ENCODE measurements at regions not wholly inside any gene's neighbourhood (a gene's known extent, or its start where the extent isn't known, plus 50 kb on each side); places are given as distances from the start of the nearest gene placed in this dataset.

GRCh38 chr12:127247937-127248336 is 1019.0 kb upstream of the TMEM132C start:
- WGBS: 82% methylated on average over 4 of the region's 4 CpGs
- Histone ChIP-seq H3K9me3 (ENCODE audit: control insufficient read depth in 2 of 2, insufficient read depth in 1 of 2, low read length in 1 of 2) (no peaks in the 10 kb centered on the region), H3K27me3 (ENCODE audit: control insufficient read depth in 2 of 2, insufficient read depth in 1 of 2, low read length in 1 of 2) (no peaks in the 10 kb centered on the region), H3K4me1 (ENCODE audit: control insufficient read depth in 2 of 2, insufficient read depth in 2 of 2, low read length in 2 of 2) (no peaks in the 10 kb centered on the region), H3K4me3 (ENCODE audit: low read length in 2 of 2) (no peak overlapping the region), H3K36me3 (ENCODE audit: control insufficient read depth in 2 of 2, insufficient read depth in 2 of 2, low read length in 1 of 2) (no peaks in the 10 kb centered on the region), H3K27ac (ENCODE audit: low read depth in 1 of 2, low read length in 1 of 2) (no peak overlapping the region)
- no peak for DNase-seq (ENCODE audit: low read depth in 6 of 9, low spot score in 9 of 9)

- Histone ChIP-seq H3K9me3 (ENCODE audit: control insufficient read depth in 2 of 2, insufficient read depth in 1 of 2, low read length in 1 of 2) (no peaks in the 10 kb centered on the region), H3K27me3 (ENCODE audit: control insufficient read depth in 2 of 2, insufficient read depth in 1 of 2, low read length in 1 of 2) (no peaks in the 10 kb centered on the region), H3K4me1 (ENCODE audit: control insufficient read depth in 2 of 2, insufficient read depth in 2 of 2, low read length in 2 of 2) (no peaks in the 10 kb centered on the region), H3K36me3 (ENCODE audit: control insufficient read depth in 2 of 2, insufficient read depth in 2 of 2, low read length in 1 of 2) (no peaks in the 10 kb centered on the region), H3K27ac (ENCODE audit: low read depth in 1 of 2, low read length in 1 of 2) (no peak overlapping the region), H3K4me3 (ENCODE audit: low read length in 2 of 2) (no peak overlapping the region)
- 83% methylated on average over 1 of the region's 1 CpG for WGBS
- no peak for DNase-seq (ENCODE audit: low read depth in 6 of 9, low spot score in 9 of 9)
Observed at GRCh38 chr12:127249428-127249827, 1017.5 kb upstream of the TMEM132C start.

GRCh38 chr12:127253797-127254327 is 1013.1 kb upstream of the TMEM132C start:
- WGBS: 92% methylated on average over 7 of the region's 7 CpGs

GRCh38 chr12:127254420-127254955 is 1012.5 kb upstream of the TMEM132C start:
- no peak for DNase-seq (ENCODE audit: low read depth in 6 of 9, low spot score in 9 of 9)
- Histone ChIP-seq H3K36me3 (ENCODE audit: control insufficient read depth in 2 of 2, insufficient read depth in 2 of 2, low read length in 1 of 2) (no peaks in the 10 kb centered on the region), H3K9me3 (ENCODE audit: control insufficient read depth in 2 of 2, insufficient read depth in 1 of 2, low read length in 1 of 2) (no peaks in the 10 kb centered on the region), H3K27ac (ENCODE audit: low read depth in 1 of 2, low read length in 1 of 2) (no peak overlapping the region), H3K27me3 (ENCODE audit: control insufficient read depth in 2 of 2, insufficient read depth in 1 of 2, low read length in 1 of 2) (no peaks in the 10 kb centered on the region), H3K4me1 (ENCODE audit: control insufficient read depth in 2 of 2, insufficient read depth in 2 of 2, low read length in 2 of 2) (no peaks in the 10 kb centered on the region), H3K4me3 (ENCODE audit: low read length in 2 of 2) (no peak overlapping the region)
- 93% methylated on average over 5 of the region's 5 CpGs for WGBS

More at GRCh38 chr12:127253797-127254327, 1013.1 kb upstream of the TMEM132C start:
- no peak overlapping the region for H3K4me3 ChIP-seq (ENCODE audit: low read length in 2 of 2)
- H3K9me3 ChIP-seq (ENCODE audit: control insufficient read depth in 2 of 2, insufficient read depth in 1 of 2, low read length in 1 of 2): no peaks in the 10 kb centered on the region
- H3K36me3 ChIP-seq (ENCODE audit: control insufficient read depth in 2 of 2, insufficient read depth in 2 of 2, low read length in 1 of 2): no peaks in the 10 kb centered on the region
- H3K4me1 ChIP-seq (ENCODE audit: control insufficient read depth in 2 of 2, insufficient read depth in 2 of 2, low read length in 2 of 2): no peaks in the 10 kb centered on the region
- H3K27me3 ChIP-seq (ENCODE audit: control insufficient read depth in 2 of 2, insufficient read depth in 1 of 2, low read length in 1 of 2): no peaks in the 10 kb centered on the region
- DNase-seq (ENCODE audit: low read depth in 6 of 9, low spot score in 9 of 9): no peak
- no peak overlapping the region for H3K27ac ChIP-seq (ENCODE audit: low read depth in 1 of 2, low read length in 1 of 2)

GRCh38 chr12:127257366-127257935 is 1009.5 kb upstream of the TMEM132C start:
- DNase-seq (ENCODE audit: low read depth in 6 of 9, low spot score in 9 of 9): no peak
- Histone ChIP-seq H3K4me1 (ENCODE audit: control insufficient read depth in 2 of 2, insufficient read depth in 2 of 2, low read length in 2 of 2) (no peaks in the 10 kb centered on the region), H3K4me3 (ENCODE audit: low read length in 2 of 2) (no peak overlapping the region), H3K27me3 (ENCODE audit: control insufficient read depth in 2 of 2, insufficient read depth in 1 of 2, low read length in 1 of 2) (no peaks in the 10 kb centered on the region), H3K9me3 (ENCODE audit: control insufficient read depth in 2 of 2, insufficient read depth in 1 of 2, low read length in 1 of 2) (no peaks in the 10 kb centered on the region), H3K27ac (ENCODE audit: low read depth in 1 of 2, low read length in 1 of 2) (no peak overlapping the region), H3K36me3 (ENCODE audit: control insufficient read depth in 2 of 2, insufficient read depth in 2 of 2, low read length in 1 of 2) (no peaks in the 10 kb centered on the region)
- 82% methylated on average over 5 of the region's 5 CpGs for WGBS

GRCh38 chr12:127260531-127260930 is 1006.4 kb upstream of the TMEM132C start:
- Histone ChIP-seq H3K36me3 (ENCODE audit: control insufficient read depth in 2 of 2, insufficient read depth in 2 of 2, low read length in 1 of 2) (no peaks in the 10 kb centered on the region), H3K27me3 (ENCODE audit: control insufficient read depth in 2 of 2, insufficient read depth in 1 of 2, low read length in 1 of 2) (no peaks in the 10 kb centered on the region), H3K9me3 (ENCODE audit: control insufficient read depth in 2 of 2, insufficient read depth in 1 of 2, low read length in 1 of 2) (no peaks in the 10 kb centered on the region), H3K4me3 (ENCODE audit: low read length in 2 of 2) (no peak overlapping the region), H3K4me1 (ENCODE audit: control insufficient read depth in 2 of 2, insufficient read depth in 2 of 2, low read length in 2 of 2) (no peaks in the 10 kb centered on the region), H3K27ac (ENCODE audit: low read depth in 1 of 2, low read length in 1 of 2) (no peak overlapping the region)
- no peak for DNase-seq (ENCODE audit: low read depth in 6 of 9, low spot score in 9 of 9)
- WGBS: 88% methylated on average over 3 of the region's 3 CpGs

GRCh38 chr12:127260999-127261398 is 1006.0 kb upstream of the TMEM132C start:
- 90% methylated on average over 7 of the region's 7 CpGs for WGBS
- Histone ChIP-seq H3K27me3 (ENCODE audit: control insufficient read depth in 2 of 2, insufficient read depth in 1 of 2, low read length in 1 of 2) (no peaks in the 10 kb centered on the region), H3K4me3 (ENCODE audit: low read length in 2 of 2) (no peak overlapping the region), H3K36me3 (ENCODE audit: control insufficient read depth in 2 of 2, insufficient read depth in 2 of 2, low read length in 1 of 2) (no peaks in the 10 kb centered on the region), H3K27ac (ENCODE audit: low read depth in 1 of 2, low read length in 1 of 2) (no peak overlapping the region), H3K4me1 (ENCODE audit: control insufficient read depth in 2 of 2, insufficient read depth in 2 of 2, low read length in 2 of 2) (no peaks in the 10 kb centered on the region), H3K9me3 (ENCODE audit: control insufficient read depth in 2 of 2, insufficient read depth in 1 of 2, low read length in 1 of 2) (no peaks in the 10 kb centered on the region)
- no peak for DNase-seq (ENCODE audit: low read depth in 6 of 9, low spot score in 9 of 9)

- no peaks in the 10 kb centered on the region for H3K27me3 ChIP-seq (ENCODE audit: control insufficient read depth in 2 of 2, insufficient read depth in 1 of 2, low read length in 1 of 2)
- no peaks in the 10 kb centered on the region for H3K4me1 ChIP-seq (ENCODE audit: control insufficient read depth in 2 of 2, insufficient read depth in 2 of 2, low read length in 2 of 2)
- no peak for DNase-seq (ENCODE audit: low read depth in 6 of 9, low spot score in 9 of 9)
- H3K27ac ChIP-seq (ENCODE audit: low read depth in 1 of 2, low read length in 1 of 2): no peak overlapping the region
- WGBS: 90% methylated on average over 1 of the region's 1 CpG
- H3K36me3 ChIP-seq (ENCODE audit: control insufficient read depth in 2 of 2, insufficient read depth in 2 of 2, low read length in 1 of 2): no peaks in the 10 kb centered on the region
- no peaks in the 10 kb centered on the region for H3K9me3 ChIP-seq (ENCODE audit: control insufficient read depth in 2 of 2, insufficient read depth in 1 of 2, low read length in 1 of 2)
- no peak overlapping the region for H3K4me3 ChIP-seq (ENCODE audit: low read length in 2 of 2)
Observed at GRCh38 chr12:127262615-127263014, 1004.4 kb upstream of the TMEM132C start.

- 97% methylated on average over 9 of the region's 9 CpGs for WGBS
- no peak overlapping the region for H3K4me3 ChIP-seq (ENCODE audit: low read length in 2 of 2)
- no peaks in the 10 kb centered on the region for H3K36me3 ChIP-seq (ENCODE audit: control insufficient read depth in 2 of 2, insufficient read depth in 2 of 2, low read length in 1 of 2)
- H3K9me3 ChIP-seq (ENCODE audit: control insufficient read depth in 2 of 2, insufficient read depth in 1 of 2, low read length in 1 of 2): no peaks in the 10 kb centered on the region
- H3K27me3 ChIP-seq (ENCODE audit: control insufficient read depth in 2 of 2, insufficient read depth in 1 of 2, low read length in 1 of 2): no peaks in the 10 kb centered on the region
- no peak for DNase-seq (ENCODE audit: low read depth in 6 of 9, low spot score in 9 of 9)
- no peaks in the 10 kb centered on the region for H3K4me1 ChIP-seq (ENCODE audit: control insufficient read depth in 2 of 2, insufficient read depth in 2 of 2, low read length in 2 of 2)
- H3K27ac ChIP-seq (ENCODE audit: low read depth in 1 of 2, low read length in 1 of 2): no peak overlapping the region
Observed at GRCh38 chr12:127263621-127264020, 1003.3 kb upstream of the TMEM132C start.
